MM.1S (cell line): ENCODE measurements at regions not wholly inside any gene's neighbourhood (a gene's known extent, or its start where the extent isn't known, plus 50 kb on each side); places are given as distances from the start of the nearest gene placed in this dataset.

Experiments
- EZH2 ChIP-seq: fragments of 300-600 bp; sonication (generic); optimal IDR thresholded peaks from 2 replicates; pipeline ENCODE3; 2017; ENCODE audit warnings: low read depth, mild to moderate bottlenecking, antibody characterized with exemption, low read length, mixed read lengths
- TF ChIP-seq, protein P1 (sequence below): fragments of 300-600 bp; sonication (generic); IDR thresholded peaks from 2 replicates; pipeline ENCODE4 v1.5.1; 2016; ENCODE audit warnings: antibody characterized with exemption, low read length, mixed read lengths

DNA sequence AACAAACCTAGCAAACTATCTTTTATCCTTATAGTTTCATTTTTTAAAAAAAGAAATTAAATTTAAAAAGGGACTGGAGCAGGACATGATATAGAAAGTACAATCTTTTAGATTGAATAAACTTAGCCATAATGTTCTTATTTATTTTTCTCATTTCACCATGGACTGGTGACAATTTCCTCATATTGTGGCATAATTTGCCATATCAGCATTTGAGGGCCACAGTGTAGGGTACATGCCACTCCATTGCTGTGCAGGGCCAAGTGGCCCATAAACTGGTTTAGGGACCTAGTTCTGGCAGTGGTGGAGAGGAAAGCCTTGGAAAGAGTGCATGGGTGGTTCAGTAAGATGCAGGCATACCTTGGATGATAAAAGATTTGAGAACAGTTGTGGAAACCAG lies 232.9 kb upstream of the ELL2 start:
- TF ChIP-seq, protein P1, sequence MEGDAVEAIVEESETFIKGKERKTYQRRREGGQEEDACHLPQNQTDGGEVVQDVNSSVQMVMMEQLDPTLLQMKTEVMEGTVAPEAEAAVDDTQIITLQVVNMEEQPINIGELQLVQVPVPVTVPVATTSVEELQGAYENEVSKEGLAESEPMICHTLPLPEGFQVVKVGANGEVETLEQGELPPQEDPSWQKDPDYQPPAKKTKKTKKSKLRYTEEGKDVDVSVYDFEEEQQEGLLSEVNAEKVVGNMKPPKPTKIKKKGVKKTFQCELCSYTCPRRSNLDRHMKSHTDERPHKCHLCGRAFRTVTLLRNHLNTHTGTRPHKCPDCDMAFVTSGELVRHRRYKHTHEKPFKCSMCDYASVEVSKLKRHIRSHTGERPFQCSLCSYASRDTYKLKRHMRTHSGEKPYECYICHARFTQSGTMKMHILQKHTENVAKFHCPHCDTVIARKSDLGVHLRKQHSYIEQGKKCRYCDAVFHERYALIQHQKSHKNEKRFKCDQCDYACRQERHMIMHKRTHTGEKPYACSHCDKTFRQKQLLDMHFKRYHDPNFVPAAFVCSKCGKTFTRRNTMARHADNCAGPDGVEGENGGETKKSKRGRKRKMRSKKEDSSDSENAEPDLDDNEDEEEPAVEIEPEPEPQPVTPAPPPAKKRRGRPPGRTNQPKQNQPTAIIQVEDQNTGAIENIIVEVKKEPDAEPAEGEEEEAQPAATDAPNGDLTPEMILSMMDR: no peak
- TF ChIP-seq EZH2: no peak
